HUES6 (cell line): ENCODE measurements at regions not wholly inside any gene's neighbourhood (a gene's known extent, or its start where the extent isn't known, plus 50 kb on each side); places are given as distances from the start of the nearest gene placed in this dataset.

Source experiments
- H3K27ac ChIP-seq: 2 replicates; pipeline ENCODE4 v1.7.0; 2013; ENCODE audit warnings: low read depth, mild to moderate bottlenecking, low read length, inconsistent platforms
- H3K27me3 ChIP-seq: 2 replicates; pipeline ENCODE4 v1.6.1; 2013; ENCODE audit warnings: low read length; ENCODE audit not compliant: control insufficient read depth, insufficient read depth
- H3K36me3 ChIP-seq: 2 replicates; pipeline ENCODE4 v1.6.1; 2013; ENCODE audit warnings: low read length; ENCODE audit not compliant: control insufficient read depth, insufficient read depth
- H3K4me1 ChIP-seq: 2 replicates; pipeline ENCODE4 v1.6.1; 2013; ENCODE audit warnings: low read length; ENCODE audit not compliant: control insufficient read depth, insufficient read depth
- H3K4me3 ChIP-seq: 2 replicates; pipeline ENCODE4 v1.5.1; 2013; ENCODE audit warnings: low read depth, low read length
- H3K9ac ChIP-seq: one replicate; pipeline ENCODE4 v1.6.1; 2013; ENCODE audit warnings: mild to moderate bottlenecking, low read length
- H3K9me3 ChIP-seq: 2 replicates; pipeline ENCODE4 v1.6.1; 2013; ENCODE audit warnings: low read depth, low read length; ENCODE audit not compliant: control insufficient read depth, insufficient read depth

GRCh38 chr13:103539721-103540381 lies 473.6 kb upstream of the SLC10A2 start:
- H3K9me3 ChIP-seq, result peaks cover 7% of the 10 kb centered on the region; the same call in 1 of the 2 replicates
- H3K4me1 ChIP-seq, result no peaks in the 10 kb centered on the region
- H3K9ac ChIP-seq, result no peak overlapping the region
- H3K36me3 ChIP-seq, result no peaks in the 10 kb centered on the region
- H3K27me3 ChIP-seq, result no peaks in the 10 kb centered on the region
- no peak overlapping the region for H3K27ac ChIP-seq
- H3K4me3 ChIP-seq, result no peak overlapping the region

DNA sequence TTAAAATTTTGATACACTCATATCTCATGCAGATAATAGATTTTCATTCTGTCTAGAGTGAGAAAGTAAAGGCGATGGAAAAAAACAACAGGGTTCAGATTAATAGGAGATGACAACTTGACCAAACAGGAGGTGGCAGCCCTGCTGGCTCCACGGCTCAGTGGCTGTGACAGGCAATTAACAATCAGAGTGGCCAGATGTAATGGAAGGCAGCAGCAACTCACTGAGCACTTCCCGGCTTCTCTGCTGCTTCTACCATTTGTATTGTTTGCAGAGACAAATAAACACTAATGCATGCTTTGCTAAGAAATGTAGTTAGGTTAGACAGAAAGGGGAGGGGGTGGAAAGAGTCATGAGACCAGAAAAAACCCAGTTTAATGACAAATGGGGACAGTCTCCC lies 473.0 kb upstream of the SLC10A2 start:
- Histone ChIP-seq H3K4me3 (no peak overlapping the region), H3K36me3 (no peaks in the 10 kb centered on the region), H3K9me3 (peaks cover 1% of the 10 kb centered on the region; the same call in 1 of the 2 replicates), H3K9ac (no peak overlapping the region), H3K27ac (no peak overlapping the region), H3K4me1 (no peaks in the 10 kb centered on the region), H3K27me3 (no peaks in the 10 kb centered on the region)

DNA sequence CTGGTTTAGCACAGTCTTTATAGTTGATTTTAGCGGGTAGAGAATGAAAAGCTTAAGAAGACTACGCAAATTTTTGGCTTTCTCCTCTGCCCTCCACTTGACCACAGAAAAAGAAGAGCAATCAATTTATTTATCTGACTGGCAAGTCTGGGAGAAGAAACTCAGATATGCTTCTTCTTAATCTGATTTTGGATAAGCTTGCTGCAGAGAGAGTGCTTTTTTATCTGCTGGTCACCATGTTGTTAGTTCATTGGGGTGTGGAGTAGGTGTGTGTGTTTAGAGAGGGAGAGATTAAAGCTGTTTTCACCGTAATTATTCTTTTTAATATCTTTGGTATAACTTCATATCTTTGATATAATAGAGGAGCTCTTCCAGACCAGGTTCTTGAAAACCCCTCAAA lies 471.4 kb upstream of the SLC10A2 start:
- Histone ChIP-seq H3K27me3 (no peaks in the 10 kb centered on the region), H3K9me3 (no peaks in the 10 kb centered on the region), H3K9ac (no peak overlapping the region), H3K4me3 (no peak overlapping the region), H3K27ac (no peak overlapping the region), H3K4me1 (no peaks in the 10 kb centered on the region), H3K36me3 (no peaks in the 10 kb centered on the region)

DNA sequence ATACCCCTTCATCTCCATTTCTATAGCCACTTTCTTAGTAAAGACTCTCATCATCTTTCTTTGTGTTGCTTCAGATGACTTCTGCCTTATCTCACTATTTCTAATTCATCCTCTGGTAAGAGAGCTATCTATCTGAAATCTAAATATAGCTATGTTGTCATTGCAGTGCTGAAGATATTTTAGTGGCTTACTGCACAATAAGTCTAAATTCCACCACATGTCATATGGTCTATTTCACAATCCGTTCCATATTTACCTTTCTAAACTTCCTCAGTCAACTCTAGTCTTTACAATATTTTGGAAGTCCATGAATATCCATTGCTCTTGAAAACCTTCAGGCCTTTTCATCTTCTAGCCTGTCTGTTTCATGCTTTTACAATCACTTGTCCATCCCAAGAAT lies 465.1 kb upstream of the SLC10A2 start:
- Histone ChIP-seq H3K27ac (no peak overlapping the region), H3K9me3 (no peaks in the 10 kb centered on the region), H3K4me3 (no peak overlapping the region), H3K9ac (no peak overlapping the region), H3K27me3 (no peaks in the 10 kb centered on the region), H3K36me3 (no peaks in the 10 kb centered on the region), H3K4me1 (no peaks in the 10 kb centered on the region)

GRCh38 chr13:103528437-103528836 lies 462.2 kb upstream of the SLC10A2 start:
- Histone ChIP-seq H3K36me3 (no peaks in the 10 kb centered on the region), H3K4me3 (no peak overlapping the region), H3K4me1 (no peaks in the 10 kb centered on the region), H3K9ac (no peak overlapping the region), H3K27me3 (no peaks in the 10 kb centered on the region), H3K27ac (no peak overlapping the region), H3K9me3 (no peaks in the 10 kb centered on the region)

DNA sequence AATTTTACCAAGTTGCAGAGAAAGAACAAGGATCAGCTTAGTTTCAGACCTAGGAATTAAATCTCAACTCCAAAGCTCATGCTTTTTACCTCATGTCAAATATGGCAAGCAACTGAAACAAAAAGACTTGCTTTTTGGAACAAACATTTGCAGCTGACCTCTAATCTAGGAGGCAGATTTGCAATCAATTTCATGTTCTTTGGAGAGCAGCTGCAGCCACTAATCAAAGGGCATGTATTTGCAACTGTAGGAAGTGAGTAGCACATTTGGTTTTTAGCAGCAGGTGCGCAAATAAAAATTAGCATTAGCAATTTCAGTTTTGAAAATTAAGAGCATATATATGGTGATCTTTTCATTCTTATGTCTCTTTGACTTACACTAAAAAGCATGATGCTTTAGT lies 459.3 kb upstream of the SLC10A2 start:
- no peak overlapping the region for H3K4me3 ChIP-seq
- no peaks in the 10 kb centered on the region for H3K9me3 ChIP-seq
- no peak overlapping the region for H3K9ac ChIP-seq
- H3K27me3 ChIP-seq, result no peaks in the 10 kb centered on the region
- no peaks in the 10 kb centered on the region for H3K36me3 ChIP-seq
- H3K4me1 ChIP-seq, result no peaks in the 10 kb centered on the region
- no peak overlapping the region for H3K27ac ChIP-seq

DNA sequence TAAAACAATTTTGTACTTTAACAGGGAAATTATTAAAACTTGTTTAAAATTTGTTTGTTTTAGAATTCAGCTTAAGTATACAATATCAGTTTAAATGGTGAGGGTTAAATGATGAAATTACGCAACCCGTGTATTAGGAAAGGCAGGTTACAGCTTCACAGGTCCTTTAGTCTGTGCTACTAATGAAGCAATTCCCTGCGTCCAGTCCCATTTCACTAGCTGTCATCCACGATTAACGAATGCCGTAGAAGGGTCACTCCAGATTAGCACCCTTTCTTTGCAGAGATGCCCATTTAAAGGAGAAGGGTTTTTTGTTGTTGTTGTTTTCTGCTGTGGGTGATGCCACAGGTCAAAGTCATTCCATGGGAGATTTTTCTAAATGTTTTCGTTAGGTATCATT lies 457.6 kb upstream of the SLC10A2 start:
- Histone ChIP-seq H3K27me3 (no peaks in the 10 kb centered on the region), H3K9ac (no peak overlapping the region)

DNA sequence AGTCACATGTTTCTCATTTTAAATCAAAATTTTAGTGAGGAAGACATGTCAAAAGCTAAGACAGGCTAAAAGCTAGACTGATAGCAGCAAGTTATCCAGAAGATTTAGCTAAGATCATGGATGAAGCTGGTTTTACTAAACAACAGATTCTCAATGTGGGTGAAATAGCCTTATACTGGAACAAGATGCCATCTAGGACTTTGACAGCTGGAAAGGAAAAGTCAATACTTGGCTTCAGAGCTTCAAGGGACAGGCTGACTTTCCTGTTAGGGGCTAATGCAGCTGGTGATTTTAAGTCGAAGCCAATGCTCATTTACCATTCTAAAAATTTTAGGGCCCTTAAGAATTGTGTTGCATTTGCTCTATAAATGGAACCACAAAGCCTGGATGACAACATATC lies 455.3 kb upstream of the SLC10A2 start:
- H3K9me3 ChIP-seq, result no peaks in the 10 kb centered on the region
- no peak overlapping the region for H3K9ac ChIP-seq
- no peak overlapping the region for H3K4me3 ChIP-seq
- H3K4me1 ChIP-seq, result peaks cover under 1% of the 10 kb centered on the region; the same call in 1 of the 2 replicates
- H3K27ac ChIP-seq, result no peak overlapping the region
- no peaks in the 10 kb centered on the region for H3K36me3 ChIP-seq
- no peaks in the 10 kb centered on the region for H3K27me3 ChIP-seq

More for the DNA sequence above, 457.6 kb upstream of the SLC10A2 start:
- Histone ChIP-seq H3K36me3 (no peaks in the 10 kb centered on the region), H3K27ac (no peak overlapping the region), H3K4me3 (no peak overlapping the region), H3K9me3 (no peaks in the 10 kb centered on the region), H3K4me1 (no peaks in the 10 kb centered on the region)

DNA sequence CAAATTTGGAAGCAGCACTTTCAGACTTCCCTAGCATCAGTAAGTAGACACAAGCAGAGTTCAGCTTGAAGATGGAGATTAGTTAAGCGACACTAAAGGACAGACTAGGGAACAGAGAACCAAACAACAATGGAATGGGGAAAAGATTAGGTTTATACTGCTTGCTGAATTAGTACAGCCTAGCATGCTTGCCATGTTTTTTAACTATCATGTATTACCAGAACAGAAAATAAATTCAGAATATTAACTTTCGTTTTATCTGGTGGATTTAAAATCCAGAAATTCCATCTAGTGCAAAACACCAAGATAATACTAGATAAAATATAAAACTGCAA lies 451.5 kb upstream of the SLC10A2 start:
- no peak overlapping the region for H3K27ac ChIP-seq
- H3K9ac ChIP-seq, result no peak overlapping the region
- no peak overlapping the region for H3K4me3 ChIP-seq
- H3K36me3 ChIP-seq, result no peaks in the 10 kb centered on the region
- H3K27me3 ChIP-seq, result no peaks in the 10 kb centered on the region
- H3K9me3 ChIP-seq, result no peaks in the 10 kb centered on the region
- peaks cover 7% of the 10 kb centered on the region; the same call in 1 of the 2 replicates for H3K4me1 ChIP-seq

GRCh38 chr13:103517066-103517767 lies 451.0 kb upstream of the SLC10A2 start:
- Histone ChIP-seq H3K36me3 (no peaks in the 10 kb centered on the region), H3K4me3 (no peak overlapping the region), H3K9me3 (no peaks in the 10 kb centered on the region), H3K9ac (no peak overlapping the region), H3K27ac (no peak overlapping the region), H3K27me3 (no peaks in the 10 kb centered on the region), H3K4me1 (peaks cover 7% of the 10 kb centered on the region; the same call in 1 of the 2 replicates)

- H3K4me3 ChIP-seq, result no peak overlapping the region
- no peaks in the 10 kb centered on the region for H3K27me3 ChIP-seq
- peaks cover 7% of the 10 kb centered on the region; the same call in 1 of the 2 replicates for H3K4me1 ChIP-seq
- H3K9ac ChIP-seq, result no peak overlapping the region
- no peak overlapping the region for H3K27ac ChIP-seq
- H3K9me3 ChIP-seq, result no peaks in the 10 kb centered on the region
- no peaks in the 10 kb centered on the region for H3K36me3 ChIP-seq
Observed at GRCh38 chr13:103516015-103516795, 450.0 kb upstream of the SLC10A2 start.
